NCI-H526 (cell line): ENCODE measurements at regions not wholly inside any gene's neighbourhood (a gene's known extent, or its start where the extent isn't known, plus 50 kb on each side); places are given as distances from the start of the nearest gene placed in this dataset.

ENCODE experiments used
- DNase-seq, 2 experiments: peaks; one replicate each; lab custom pipeline; 2025; lab: John Stamatoyannopoulos, UW

DNA sequence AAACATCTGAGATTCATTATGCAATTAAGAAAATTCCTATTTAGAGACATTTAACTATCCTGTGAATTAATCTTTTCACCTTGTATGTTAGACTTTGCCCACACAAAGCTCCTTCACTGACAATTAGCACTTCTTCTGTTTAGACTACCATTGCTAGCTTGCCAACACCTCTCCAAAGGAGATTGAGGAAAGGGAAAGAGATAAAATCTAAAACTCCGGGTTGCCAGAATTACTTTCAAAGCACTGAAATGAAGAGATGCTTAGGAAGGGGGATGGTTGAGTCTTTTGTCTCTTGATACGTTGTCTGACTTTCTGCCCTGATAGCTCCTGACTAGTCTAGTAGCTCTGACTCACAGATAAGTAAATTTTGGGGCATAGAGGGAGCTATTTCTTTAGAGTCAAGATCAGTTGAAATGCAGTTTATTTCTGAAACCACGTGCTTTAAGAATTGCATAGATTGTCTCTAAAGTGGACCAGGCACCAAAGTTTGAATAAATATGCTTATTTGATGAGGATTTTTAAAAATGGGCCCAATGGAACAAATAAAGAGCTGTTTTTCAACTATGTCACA, 74.1 kb upstream of the DSEL start:
- DNase-seq = peak in 1 of 2 experiments; percentile 5

DNA sequence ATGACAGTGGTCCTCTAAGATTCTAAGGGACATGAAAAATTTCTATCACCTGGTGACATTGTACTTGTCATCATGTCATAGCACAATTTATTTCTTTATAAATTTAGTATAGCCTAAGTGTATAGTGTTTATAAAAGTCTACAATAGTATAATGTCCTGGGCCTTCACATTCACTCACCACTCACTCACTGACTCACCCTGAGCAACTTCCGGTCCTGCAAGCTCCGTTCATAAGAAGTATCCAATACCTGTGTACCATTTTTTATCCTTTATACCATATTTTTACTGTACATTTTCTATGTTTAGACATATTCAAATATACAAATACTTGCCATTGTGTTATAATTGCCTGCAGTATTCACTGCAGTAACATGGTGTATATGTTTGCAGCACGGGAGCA, 72.8 kb upstream of the DSEL start:
- no peak for DNase-seq

- DNase-seq = no peak
Observed at GRCh38 chr18:67586101-67586500, 69.6 kb upstream of the DSEL start.

GRCh38 chr18:67583621-67584020, 67.1 kb upstream of the DSEL start:
- no peak for DNase-seq

DNA sequence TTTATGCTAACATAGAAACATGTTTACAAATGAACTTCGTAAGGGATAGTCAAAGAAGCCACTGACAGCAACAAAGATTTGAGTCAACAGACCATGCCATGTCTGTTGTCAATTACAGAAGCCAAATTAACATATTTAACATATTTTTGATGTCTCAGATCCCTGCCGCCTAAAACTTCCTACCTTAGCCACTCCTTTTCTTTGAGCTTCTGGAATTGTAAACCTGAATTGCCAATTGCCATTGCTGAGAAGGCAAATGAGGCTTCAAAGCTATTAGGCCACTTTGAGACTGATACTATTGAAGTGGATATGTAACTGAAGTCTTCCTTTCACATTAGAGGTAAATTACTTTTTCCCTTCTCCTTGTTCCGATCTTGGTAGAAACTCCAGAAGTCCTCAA, 66.0 kb upstream of the DSEL start:
- no peak for DNase-seq

DNA sequence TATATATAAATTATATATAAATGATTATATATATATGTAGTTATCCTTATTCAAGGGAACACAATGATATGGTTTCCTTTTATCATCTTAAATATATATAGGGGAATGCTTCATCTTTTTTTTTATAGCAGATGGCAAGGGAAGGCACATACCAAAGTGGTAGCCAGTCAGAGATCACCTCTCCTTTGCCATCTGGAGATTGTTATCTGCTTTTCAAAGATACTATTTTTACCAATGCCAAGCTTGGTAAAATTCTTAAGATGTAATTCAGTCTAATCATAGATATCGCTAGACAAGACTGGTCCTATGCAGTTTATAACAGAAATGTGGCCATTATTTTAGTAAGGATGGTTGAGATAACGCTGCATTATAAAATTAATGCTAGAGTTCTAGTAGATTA, 64.7 kb upstream of the DSEL start:
- DNase-seq = no peak

GRCh38 chr18:67577386-67577785, 60.9 kb upstream of the DSEL start:
- no peak for DNase-seq

DNA sequence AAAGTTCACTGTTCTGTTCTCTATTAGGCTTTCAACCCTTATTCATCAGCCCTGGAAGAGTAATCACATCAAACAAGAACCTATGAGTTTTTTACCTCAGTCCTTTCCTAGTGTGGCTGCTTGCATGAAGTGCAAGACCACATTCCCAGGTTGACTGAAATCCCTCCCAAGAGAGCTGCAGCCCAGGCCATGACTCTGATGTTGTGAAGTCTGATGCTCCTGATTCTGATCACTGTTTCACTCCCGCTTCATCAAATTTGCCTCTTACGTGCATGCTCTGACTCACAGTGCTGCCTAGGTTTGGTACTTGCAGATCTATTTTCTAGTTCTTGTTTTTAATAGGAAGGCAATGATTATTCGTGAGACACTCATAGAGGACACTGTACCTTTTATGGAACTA, 58.2 kb upstream of the DSEL start:
- peak; percentile 84 to 92 for DNase-seq

DNA sequence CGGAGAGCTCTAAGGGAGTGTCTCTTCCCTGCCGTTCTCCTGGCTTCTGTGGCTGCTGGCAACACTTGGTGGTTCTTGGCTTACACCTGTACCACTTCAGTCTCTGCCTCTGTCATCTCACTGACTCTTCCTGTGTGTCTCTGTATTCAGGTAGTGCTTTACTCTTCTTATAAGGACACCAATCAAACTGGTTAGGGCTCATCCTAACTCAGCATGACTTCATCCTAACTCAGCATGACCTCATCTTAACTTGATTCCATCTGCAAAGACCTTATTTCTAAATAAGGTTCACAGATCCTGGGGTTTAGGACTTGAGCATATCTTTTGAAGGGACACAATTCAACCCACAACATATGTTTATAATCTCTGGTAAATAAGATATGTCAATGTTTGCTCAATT, 51.6 kb upstream of the DSEL start:
- DNase-seq = no peak
